Thoracic aorta (tissue), 2 donors: ENCODE measurements at regions not wholly inside any gene's neighbourhood (a gene's known extent, or its start where the extent isn't known, plus 50 kb on each side); places are given as distances from the start of the nearest gene placed in this dataset.

ENCODE experiments used
- ATAC-seq: fragments of 150-250 bp; one replicate; pipeline ENCODE4 v1.8.0; 2017; ENCODE audit warnings: low read depth; ENCODE audit not compliant: insufficient number of reproducible peaks, low FRiP score
- DNase-seq: peaks from one replicate; pipeline ENCODE4 v3.0.0-alpha.2; 2020; ENCODE audit warnings: low spot score
- H3K27ac ChIP-seq, 2 donors: fragments of 200-600 bp; sonication (generic); 1 replicate in 1 of 2; 2 replicates in 1 of 2; pipeline ENCODE4 v1.5.1; 2016; ENCODE audit warnings: mild to moderate bottlenecking in 2 of 2, moderate library complexity in 2 of 2
- H3K27me3 ChIP-seq: fragments of 200-600 bp; sonication (generic); replicated peaks from 2 replicates; pipeline ENCODE4 v1.6.0; 2016; ENCODE audit warnings: mild to moderate bottlenecking; ENCODE audit not compliant: insufficient read depth
- H3K36me3 ChIP-seq: fragments of 200-600 bp; sonication (generic); one replicate; pipeline ENCODE4 v1.5.1; 2016
- H3K4me1 ChIP-seq, 2 donors: fragments of 200-600 bp; sonication (generic); 1 replicate in 1 of 2; 2 replicates in 1 of 2; pipeline versions ENCODE4 v1.5.1 to v1.6.0; 2016; ENCODE audit warnings: low read depth in 2 of 2, mild to moderate bottlenecking in 1 of 2; ENCODE audit not compliant: control insufficient read depth in 1 of 2
- H3K4me3 ChIP-seq: fragments of 200-600 bp; sonication (generic); 2 replicates; pipeline ENCODE4 v1.5.1; 2016; ENCODE audit warnings: mild to moderate bottlenecking
- H3K9me3 ChIP-seq: fragments of 200-600 bp; sonication (generic); 2 replicates; pipeline ENCODE4 v1.5.1; 2016
- TF ChIP-seq, protein P1 (sequence below): fragments of 200-600 bp; sonication (generic); IDR thresholded peaks from one replicate; pipeline ENCODE4 v1.5.1; 2019; ENCODE audit warnings: antibody characterized with exemption

DNA sequence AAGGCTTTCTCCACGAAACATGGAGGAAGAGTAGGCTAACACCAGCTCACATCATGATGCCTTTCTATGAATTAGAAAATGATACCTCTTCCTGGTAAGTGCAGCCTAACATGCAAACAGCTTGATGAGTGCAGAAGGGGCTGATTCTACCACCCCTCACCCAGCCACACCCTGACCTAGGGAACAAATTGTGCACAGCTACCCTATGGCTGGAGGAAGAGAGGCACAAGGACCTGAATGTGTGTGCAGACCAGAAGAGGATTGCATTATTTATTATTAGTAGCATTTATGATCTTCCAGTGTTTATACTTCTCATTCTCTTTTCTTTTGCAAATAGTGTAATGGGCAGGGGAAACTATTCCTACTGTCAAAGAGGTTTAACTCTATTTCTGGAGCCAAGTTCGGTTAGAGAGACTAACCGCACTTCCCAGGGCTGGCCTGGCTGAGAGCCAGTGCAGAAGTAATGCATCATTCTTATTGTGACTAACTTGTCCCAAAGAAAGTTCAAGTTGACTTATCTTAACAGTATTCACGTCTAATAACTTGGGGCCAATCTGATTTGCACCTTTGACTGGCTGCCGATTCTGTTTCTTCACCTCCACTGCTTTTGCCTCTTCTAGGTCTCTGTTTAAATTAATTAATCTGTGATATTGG is 237.5 kb downstream of the CD83 start:
- Histone ChIP-seq H3K36me3 (no peaks in the 10 kb centered on the region), H3K4me1 (peaks cover 0 to 16% of the 10 kb centered on the region in 2 donors), H3K9me3 (no peaks in the 10 kb centered on the region), H3K27ac (no peak overlapping the region), H3K27me3 (no peaks in the 10 kb centered on the region), H3K4me3 (no peak overlapping the region)
- DNase-seq = peak; percentile 54
- TF ChIP-seq, protein P1, sequence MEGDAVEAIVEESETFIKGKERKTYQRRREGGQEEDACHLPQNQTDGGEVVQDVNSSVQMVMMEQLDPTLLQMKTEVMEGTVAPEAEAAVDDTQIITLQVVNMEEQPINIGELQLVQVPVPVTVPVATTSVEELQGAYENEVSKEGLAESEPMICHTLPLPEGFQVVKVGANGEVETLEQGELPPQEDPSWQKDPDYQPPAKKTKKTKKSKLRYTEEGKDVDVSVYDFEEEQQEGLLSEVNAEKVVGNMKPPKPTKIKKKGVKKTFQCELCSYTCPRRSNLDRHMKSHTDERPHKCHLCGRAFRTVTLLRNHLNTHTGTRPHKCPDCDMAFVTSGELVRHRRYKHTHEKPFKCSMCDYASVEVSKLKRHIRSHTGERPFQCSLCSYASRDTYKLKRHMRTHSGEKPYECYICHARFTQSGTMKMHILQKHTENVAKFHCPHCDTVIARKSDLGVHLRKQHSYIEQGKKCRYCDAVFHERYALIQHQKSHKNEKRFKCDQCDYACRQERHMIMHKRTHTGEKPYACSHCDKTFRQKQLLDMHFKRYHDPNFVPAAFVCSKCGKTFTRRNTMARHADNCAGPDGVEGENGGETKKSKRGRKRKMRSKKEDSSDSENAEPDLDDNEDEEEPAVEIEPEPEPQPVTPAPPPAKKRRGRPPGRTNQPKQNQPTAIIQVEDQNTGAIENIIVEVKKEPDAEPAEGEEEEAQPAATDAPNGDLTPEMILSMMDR = no peak
- no peak for ATAC-seq

DNA sequence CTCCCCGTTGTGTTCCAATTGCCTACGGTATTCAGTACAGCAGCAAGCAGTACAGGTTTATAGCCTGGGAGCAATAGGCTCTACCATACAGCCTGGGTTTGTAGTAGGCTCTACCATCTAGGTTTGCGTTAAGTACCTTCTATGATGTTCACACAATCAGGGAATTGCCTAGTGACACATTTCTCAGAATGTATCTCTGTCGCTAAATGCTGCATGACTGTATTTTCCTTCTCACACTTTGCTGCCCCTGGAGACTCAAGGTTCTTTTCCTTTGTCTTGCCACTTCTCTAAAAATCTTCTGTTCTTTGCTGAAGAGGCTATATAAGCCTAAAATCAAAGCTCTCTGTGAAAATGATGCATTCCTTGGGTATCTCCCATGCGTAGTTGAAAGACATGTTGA is 241.9 kb downstream of the CD83 start:
- TF ChIP-seq, protein P1 = no peak
- Histone ChIP-seq H3K36me3 (no peaks in the 10 kb centered on the region), H3K9me3 (no peaks in the 10 kb centered on the region), H3K27ac (no peak overlapping the region), H3K27me3 (no peaks in the 10 kb centered on the region), H3K4me3 (no peak overlapping the region), H3K4me1 (peaks cover 3 to 42% of the 10 kb centered on the region in 2 donors)
- DNase-seq (no peak), ATAC-seq (no peak)

DNA sequence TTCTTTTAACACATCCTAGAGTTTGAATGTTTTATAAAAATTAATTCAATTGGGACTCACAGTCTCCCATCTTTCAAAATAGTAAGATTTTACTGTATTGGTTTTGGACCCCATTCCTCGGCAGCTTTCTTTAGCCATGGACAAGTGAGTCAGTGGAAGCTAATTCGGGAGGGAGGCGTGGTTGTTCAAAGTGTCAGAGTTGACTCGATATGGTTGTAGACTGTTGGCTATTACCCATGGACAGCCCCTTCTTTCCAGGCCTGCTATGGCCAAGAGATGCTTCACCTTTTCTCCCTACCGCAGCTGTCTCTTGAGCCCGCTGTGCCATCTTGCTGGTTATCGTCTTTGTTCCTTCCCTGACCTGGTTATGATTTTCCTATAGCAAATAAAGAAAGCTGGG is 243.0 kb downstream of the CD83 start:
- peak; percentile 25 for DNase-seq
- Histone ChIP-seq H3K27ac (peak overlapping the region; percentile 53 to 74), H3K27me3 (no peaks in the 10 kb centered on the region), H3K9me3 (no peaks in the 10 kb centered on the region), H3K36me3 (no peaks in the 10 kb centered on the region), H3K4me1 (peaks cover 8 to 42% of the 10 kb centered on the region in 2 donors), H3K4me3 (no peak overlapping the region)
- ATAC-seq = peak; percentile 39
- TF ChIP-seq, protein P1 = no peak

DNA sequence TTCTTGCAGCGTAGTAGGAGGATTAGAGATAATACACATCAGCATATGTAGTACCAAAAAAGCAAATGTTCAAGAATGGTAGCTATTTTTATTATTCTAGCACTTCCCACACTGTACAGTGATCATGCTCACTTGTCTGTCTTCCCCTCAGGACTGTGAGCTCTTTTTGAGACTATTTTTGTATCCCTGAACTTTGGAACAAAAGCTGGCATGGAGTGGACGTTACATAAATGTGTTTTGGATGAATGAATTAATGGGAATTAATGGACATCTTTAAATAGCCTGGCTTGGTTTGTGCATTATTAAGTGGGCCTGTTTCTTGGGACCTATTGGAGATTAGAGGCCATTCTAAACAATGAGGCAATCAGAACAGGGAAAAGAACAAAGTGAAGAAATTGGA is 243.7 kb downstream of the CD83 start:
- H3K27ac ChIP-seq = peak overlapping the region; percentile 53 to 74
- ATAC-seq = no peak
- no peak for DNase-seq

DNA sequence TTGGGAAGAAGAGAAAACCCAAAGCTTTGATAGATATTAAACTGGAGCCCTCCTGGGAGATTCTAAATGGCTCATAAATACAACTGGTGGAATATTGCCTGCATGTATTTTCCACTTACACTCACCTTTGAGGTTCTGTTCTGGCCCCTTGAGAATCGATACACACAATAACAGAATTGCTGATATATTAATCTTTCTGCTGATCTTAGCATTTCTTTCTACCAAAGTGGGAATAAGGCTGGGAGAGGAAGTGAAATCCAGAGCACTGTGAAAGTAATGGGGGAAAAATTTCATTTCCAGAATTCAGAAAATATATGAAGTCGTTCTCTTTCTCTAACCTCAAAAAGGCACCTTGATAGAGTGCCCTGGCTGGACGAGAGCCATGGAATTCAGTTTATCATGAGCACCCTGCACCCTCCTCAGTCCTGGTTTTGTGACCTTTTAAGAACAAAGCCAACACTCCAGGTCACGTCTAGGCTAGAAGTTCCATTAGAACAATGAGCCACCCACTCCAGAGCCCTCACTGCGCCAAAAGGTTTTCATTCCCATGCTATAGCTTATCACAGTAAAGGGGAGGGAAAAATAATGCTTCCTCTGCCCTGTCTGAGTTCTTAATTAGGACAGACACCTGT is 244.5 kb downstream of the CD83 start:
- H3K9me3 ChIP-seq = no peaks in the 10 kb centered on the region
- H3K27ac ChIP-seq = peak overlapping the region; percentile 42 to 53
- DNase-seq = no peak
- peaks cover 8 to 53% of the 10 kb centered on the region in 2 donors for H3K4me1 ChIP-seq
- TF ChIP-seq, protein P1 = no peak
- no peaks in the 10 kb centered on the region for H3K27me3 ChIP-seq
- no peak for ATAC-seq
- H3K36me3 ChIP-seq = no peaks in the 10 kb centered on the region
- no peak overlapping the region for H3K4me3 ChIP-seq

More for the DNA sequence above, 243.7 kb downstream of the CD83 start:
- no peaks in the 10 kb centered on the region for H3K9me3 ChIP-seq
- no peak overlapping the region for H3K4me3 ChIP-seq
- no peaks in the 10 kb centered on the region for H3K27me3 ChIP-seq
- peaks cover 8 to 48% of the 10 kb centered on the region in 2 donors for H3K4me1 ChIP-seq
- TF ChIP-seq, protein P1 = no peak
- no peaks in the 10 kb centered on the region for H3K36me3 ChIP-seq
